ENCODE measurements at regions not wholly inside any gene's neighbourhood (a gene's known extent, or its start where the extent isn't known, plus 50 kb on each side); places are given as distances from the start of the nearest gene placed in this dataset.

GRCh38 chr9:3136686-3137346 lies 292.9 kb upstream of the PUM3 start:
- H3K27ac ChIP-seq: no peak overlapping the region
- ChIA-PET CTCF (no interaction called here), POLR2A (ENCODE audit: low non-redundant PET) (no interaction called here)
- no peak for DNase-seq (ENCODE audit: low spot score)
- no peak for TF ChIP-seq CTCF (conservative IDR thresholded peaks at IDR 0.05; ENCODE audit: low read depth)

DNA sequence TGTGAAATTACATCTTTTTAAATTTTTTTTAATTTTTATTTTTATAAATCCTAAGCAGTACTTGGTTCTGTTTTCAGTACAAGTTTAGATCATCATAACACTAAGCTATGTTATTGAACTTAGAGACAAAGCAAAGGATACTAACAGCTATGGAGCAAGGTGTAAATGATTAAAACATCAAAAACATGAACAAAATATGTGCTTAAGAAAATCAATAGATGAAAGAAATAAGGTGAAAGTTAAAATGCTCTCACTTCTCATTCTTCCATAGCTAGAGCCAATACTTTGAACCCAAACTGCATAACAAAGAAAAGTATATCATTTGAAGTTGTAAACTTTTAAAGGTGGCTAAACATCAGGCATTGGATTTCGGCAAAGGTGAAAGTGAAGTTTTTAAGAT lies 292.3 kb upstream of the PUM3 start:
- no peak overlapping the region for H3K27ac ChIP-seq
- DNase-seq (ENCODE audit: low spot score): no peak
- ChIA-PET POLR2A (ENCODE audit: low non-redundant PET) (no interaction called here), CTCF (no interaction called here)
- TF ChIP-seq CTCF (conservative IDR thresholded peaks at IDR 0.05; ENCODE audit: low read depth): no peak

DNA sequence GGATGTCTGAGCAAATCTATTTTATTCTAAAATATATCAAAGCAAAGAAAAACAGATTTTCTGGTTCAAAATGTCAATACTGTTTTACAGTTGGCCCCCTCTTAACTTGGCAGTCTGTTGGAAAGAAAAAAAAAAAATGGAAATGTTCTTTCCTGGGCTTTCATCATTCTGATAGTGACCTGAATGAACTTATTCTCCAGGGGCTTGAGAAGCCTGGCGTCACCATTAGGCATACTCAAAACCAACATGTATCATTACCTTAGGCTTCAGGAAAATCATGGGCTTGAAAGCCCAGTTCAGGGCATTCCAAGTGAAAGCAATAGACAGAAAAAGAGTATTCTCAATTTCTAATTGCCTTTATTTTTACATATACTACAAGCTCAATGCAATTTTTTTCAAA lies 283.7 kb upstream of the PUM3 start:
- POLR2A ChIA-PET (ENCODE audit: low non-redundant PET): no interaction called here
- CTCF ChIA-PET: interaction anchor here (0.6 kb wide), 1 partner anchor 1083 kb away, joined by 4 read pairs; no protein-coding TSS in a partner anchor
- no peak for TF ChIP-seq CTCF (conservative IDR thresholded peaks at IDR 0.05; ENCODE audit: low read depth)

GRCh38 chr9:3125602-3126405 lies 281.9 kb upstream of the PUM3 start:
- no peak for DNase-seq (ENCODE audit: low spot score)
- no peak for TF ChIP-seq CTCF (conservative IDR thresholded peaks at IDR 0.05; ENCODE audit: low read depth)

More for the DNA sequence above, 283.7 kb upstream of the PUM3 start:
- no peak overlapping the region for H3K27ac ChIP-seq
- no peak for DNase-seq (ENCODE audit: low spot score)

GRCh38 chr9:3124001-3124400 lies 280.1 kb upstream of the PUM3 start:
- DNase-seq (ENCODE audit: low spot score): no peak
- ChIA-PET CTCF (no interaction called here), POLR2A (ENCODE audit: low non-redundant PET) (no interaction called here)
- TF ChIP-seq CTCF (conservative IDR thresholded peaks at IDR 0.05; ENCODE audit: low read depth): no peak
- H3K27ac ChIP-seq: no peak overlapping the region

More at GRCh38 chr9:3125602-3126405, 281.9 kb upstream of the PUM3 start:
- ChIA-PET CTCF (no interaction called here), POLR2A (ENCODE audit: low non-redundant PET) (no interaction called here)
- no peak overlapping the region for H3K27ac ChIP-seq

GRCh38 chr9:3118081-3118480 lies 274.2 kb upstream of the PUM3 start:
- CTCF ChIA-PET: no interaction called here
- H3K27ac ChIP-seq: no peak overlapping the region
- no peak for DNase-seq (ENCODE audit: low spot score)
- POLR2A ChIA-PET (ENCODE audit: low non-redundant PET): no interaction called here
- TF ChIP-seq CTCF (conservative IDR thresholded peaks at IDR 0.05; ENCODE audit: low read depth): no peak
